Activated CD4-positive, alpha-beta T cell treated with anti-CD3 and anti-CD28 coated beads, Interleukin-10, Interleukin-2, amounts not matched to agents 100 ng/mL and 50 ng/mL, durations not matched to agents 16 hours and 8 hours (primary cell): ENCODE measurements at regions not wholly inside any gene's neighbourhood (a gene's known extent, or its start where the extent isn't known, plus 50 kb on each side); places are given as distances from the start of the nearest gene placed in this dataset.

Experiments
- DNase-seq: peaks from one replicate; pipeline ENCODE4 v3.0.0-alpha.2; 2020

DNA sequence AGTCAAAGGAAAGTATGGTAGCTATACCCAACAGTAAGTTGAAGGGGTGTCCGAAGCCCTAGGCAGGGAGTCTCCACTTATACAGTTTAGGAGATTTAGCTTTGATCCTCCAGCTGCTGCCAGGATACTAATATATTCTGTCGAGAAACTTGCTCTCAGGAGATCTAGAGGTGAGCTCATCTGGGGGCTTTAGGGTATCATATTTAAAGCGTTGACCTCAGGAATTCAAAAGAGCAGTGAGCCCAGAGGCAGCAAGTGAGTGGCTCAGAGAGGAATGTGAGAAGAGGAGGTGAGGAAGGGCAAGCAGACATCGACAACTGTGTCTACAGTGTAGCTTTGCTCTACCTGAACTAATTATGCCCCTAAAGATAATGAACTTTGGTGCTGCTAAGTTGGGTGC lies 245.1 kb upstream of the LRTM1 start:
- no peak for DNase-seq

DNA sequence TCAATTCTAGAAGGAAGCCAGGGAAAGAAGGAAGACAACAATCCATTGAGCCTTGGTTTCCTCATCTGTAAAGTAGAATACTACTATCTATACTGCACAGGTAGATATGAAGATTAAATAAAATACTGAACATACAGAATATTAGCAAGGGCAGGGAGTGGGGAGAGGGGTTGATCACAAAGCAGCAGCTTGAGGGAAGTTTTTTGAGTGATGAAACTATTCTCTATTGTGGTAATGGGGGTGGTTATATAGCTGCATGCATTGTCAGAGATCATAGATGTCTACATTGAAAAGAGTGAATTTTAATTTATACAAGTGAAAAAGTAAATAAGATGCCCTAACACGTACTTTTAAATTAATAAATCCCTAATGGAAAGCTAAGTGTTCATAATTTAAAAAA lies 242.6 kb upstream of the LRTM1 start:
- DNase-seq, result no peak

DNA sequence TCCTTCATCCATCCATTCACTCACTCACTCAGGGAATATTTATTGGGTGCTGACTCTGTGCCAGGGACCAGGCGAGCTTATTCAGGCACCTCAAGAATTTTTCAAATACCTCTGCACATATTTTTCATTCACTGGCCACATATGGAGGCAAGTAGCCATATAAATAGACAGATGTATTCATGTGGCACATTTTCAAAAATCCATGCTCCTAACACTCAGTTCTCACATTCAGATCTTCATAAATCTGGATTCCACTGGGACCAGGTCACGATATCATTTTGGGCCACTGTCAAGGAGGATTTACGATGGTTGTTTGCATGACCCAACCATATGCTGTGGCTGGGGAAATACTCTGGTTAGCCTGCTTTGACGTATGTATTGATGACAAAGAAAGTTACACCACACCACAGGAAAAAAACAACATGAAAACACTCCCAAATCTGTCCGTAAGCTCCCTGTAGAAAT lies 241.8 kb upstream of the LRTM1 start:
- no peak for DNase-seq

DNA sequence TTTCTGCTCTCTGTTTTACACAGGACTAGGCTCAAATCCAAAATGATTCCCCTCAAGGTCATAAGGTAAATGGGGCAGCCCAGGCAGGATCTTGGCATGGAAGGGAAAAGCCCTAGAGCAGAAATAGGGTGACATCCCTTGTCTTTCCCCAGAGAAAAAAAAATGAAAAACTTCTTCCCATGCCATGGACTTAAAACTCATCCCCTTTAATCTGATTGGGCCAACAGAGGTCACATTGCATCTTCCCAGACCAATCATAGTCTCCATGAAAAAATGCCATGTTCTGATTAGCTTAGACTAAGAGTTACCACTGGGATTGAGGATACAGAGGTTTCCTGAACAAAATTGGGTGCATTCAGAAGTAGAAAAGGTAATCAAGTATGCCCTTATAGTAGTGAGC lies 241.3 kb upstream of the LRTM1 start:
- DNase-seq, result no peak

DNA sequence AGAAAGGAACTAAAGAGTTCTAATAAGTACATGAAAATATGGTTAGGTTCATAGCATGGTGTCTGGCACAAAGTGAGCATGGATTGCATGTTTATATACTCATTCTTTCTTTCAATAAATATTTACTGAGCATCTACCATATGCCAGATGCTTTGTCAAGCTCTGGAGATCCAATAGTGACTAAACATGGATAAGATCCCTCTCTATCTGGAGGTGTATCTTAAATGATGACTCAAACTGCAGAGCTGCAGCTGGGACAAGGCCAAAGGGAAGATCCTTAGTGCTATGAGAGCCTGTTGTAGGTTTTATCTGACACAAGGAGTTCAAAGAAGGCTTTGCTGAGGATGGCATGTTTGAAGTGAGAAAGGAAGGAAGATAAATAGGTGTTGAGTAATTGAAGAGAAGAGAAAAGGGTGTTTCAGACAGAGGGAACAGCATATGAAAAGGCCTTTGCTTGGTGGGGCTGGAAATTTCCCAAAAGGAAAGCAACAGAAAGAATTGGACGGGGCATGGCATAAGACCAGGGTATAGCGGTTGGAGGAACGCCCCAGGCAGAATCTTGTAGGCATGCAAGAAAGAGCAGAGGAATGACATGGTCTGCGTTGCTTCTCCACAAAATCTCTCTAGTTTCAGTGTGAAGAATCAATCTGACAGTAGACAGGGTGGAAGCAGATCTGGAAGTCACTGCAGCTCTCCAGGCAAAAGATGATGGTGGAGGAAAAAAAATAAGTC lies 239.9 kb upstream of the LRTM1 start:
- DNase-seq, result no peak

DNA sequence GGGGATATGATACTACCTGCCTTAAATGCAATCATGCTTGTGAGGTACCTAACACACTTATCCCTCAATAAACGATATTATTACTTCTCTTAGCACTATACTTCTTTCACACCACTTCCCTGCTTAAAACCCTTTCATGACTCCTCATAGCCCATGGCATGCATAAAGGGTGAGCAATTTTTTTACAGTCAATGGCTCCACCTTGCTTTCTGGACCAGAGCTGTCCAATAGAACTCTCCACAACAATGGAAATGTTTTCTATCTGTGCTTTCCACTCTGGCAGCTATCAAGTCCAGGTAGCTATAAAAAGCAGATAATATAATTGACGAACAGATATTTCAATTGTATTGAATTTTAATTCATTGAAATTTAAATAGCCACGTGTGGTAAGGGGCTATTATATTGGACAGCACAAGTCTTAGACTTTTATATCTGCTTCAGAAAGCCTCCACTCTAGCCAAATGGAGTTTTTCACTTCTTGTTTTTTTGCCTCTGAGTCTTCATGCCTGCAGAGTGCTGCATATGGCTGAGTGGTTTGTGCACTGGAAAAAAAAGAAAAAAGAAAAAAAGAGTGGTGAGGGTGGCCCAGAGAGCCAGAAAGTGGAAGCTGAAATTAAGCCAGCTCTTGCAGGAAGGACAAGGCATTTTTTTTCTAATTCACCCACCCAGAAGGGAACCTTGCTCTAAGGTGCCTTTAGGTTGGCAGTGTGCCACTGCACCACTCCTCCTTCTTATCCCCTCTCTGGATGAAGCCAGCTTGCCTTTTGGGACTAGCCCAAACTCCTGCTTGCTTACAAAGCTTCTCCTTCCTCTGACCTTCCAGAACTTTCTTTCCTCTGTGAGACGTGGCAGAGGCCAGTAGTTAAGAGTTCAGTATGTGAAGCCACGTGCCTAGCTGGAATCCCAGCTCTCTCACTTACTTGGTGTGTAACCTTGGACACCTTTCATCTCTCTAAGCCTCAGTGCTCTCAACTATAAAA lies 239.0 kb upstream of the LRTM1 start:
- DNase-seq, result no peak

DNA sequence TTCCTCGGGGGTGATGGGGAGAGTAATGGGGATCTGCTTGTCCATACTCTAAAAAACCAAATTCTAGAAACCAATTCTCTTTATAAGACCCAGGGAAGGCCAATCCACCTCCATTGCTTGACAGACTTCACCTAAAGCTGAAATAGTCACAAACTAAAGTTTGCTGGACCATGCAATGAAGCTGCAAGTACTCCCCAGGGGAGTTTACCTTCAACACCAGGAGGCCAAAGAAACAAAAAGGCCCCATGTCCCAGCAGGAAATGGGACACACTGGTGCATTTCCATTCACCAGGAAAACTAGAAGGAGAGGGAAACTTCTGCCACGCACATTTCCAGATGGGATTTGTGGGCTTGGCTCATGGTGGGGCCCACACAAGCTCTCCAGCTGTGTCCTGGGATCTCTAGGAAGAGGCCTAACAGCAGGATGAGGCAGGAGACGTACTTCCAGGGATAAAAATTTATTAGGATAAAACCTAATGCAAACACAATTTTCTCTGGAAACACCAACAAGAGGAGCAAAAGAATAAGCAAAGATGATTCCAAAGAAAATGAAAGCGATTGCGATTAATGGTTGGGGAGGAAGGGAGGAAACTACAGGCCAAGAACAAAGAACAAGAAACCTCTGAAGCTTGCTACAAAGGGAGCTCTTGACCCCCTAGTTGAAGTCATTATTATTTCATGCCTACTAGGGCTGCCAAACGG lies 238.0 kb upstream of the LRTM1 start:
- no peak for DNase-seq

DNA sequence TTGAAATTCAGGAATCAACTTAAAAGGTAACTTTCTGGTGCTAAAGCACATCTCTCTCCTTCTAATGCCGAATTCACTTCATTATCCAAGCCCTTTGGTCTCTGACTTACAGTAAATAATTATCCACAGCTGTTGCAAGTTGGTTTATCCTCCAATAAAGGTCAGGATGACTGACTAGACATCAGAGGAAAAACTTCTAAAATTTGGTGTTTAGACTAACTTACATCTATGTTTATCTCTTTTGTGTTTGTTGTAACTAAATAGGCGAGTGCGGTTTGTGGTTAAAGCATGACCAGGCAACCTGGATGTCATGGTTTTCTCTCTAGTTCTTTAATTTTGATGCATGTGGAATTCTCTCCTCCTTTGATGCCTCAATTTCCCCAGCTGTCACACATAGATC lies 237.4 kb upstream of the LRTM1 start:
- no peak for DNase-seq

DNA sequence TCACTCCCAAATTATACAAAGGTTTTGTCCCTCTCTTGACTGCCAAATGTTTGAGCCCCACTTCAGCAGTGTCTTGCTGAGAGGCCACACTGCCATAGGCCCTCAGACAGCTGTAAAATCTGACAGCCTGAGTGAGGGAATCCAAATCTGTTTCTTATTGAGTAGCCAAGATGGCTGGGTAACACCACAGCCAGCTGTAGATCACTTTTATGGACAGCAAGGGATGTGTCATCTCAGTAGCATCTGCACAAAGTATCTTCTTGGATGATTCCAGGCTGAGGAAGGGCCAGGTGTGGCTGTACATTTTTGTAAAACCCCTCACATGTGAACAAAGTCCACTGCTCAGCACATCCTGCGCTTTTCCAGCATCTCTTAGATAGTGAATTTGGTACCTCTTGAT lies 237.0 kb upstream of the LRTM1 start:
- no peak for DNase-seq

DNA sequence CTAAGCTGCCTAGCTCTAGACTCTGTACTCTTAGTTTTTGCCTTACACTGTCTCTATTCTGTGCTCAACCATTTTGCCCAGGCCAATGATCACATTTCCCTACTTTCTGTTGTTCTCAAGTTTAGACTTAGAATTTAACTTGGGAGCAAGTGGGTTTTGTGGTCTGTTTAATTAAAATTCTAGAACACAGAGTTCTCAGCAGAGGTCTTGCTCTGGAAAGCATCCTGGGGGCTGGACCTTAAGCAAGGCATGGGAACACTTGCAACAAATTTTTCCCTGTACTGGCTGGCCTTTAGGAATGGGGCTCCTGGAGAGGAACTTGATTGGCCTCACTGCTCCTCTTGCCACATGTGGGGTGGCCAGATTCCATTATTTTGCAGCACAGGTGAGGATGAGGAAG lies 236.3 kb upstream of the LRTM1 start:
- DNase-seq, result no peak

DNA sequence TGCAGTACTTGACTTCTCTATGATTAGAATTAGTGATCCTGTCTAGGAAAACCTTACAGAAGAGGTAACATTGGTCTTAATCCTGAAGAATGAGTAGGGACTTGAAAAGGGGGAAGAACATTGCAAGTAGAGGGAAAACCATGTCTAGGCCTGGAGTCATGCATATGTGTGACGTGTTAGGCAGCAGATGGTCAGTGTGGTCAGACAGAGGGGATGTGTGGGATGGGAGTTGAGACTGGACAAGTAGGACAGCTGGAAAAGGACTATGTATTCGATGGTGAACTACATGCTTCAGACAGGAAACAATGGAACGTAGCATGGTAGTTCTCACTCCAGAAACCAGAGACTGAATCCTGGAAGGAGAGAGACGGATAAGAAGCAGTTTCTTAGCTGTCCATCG lies 235.6 kb upstream of the LRTM1 start:
- DNase-seq, result no peak

DNA sequence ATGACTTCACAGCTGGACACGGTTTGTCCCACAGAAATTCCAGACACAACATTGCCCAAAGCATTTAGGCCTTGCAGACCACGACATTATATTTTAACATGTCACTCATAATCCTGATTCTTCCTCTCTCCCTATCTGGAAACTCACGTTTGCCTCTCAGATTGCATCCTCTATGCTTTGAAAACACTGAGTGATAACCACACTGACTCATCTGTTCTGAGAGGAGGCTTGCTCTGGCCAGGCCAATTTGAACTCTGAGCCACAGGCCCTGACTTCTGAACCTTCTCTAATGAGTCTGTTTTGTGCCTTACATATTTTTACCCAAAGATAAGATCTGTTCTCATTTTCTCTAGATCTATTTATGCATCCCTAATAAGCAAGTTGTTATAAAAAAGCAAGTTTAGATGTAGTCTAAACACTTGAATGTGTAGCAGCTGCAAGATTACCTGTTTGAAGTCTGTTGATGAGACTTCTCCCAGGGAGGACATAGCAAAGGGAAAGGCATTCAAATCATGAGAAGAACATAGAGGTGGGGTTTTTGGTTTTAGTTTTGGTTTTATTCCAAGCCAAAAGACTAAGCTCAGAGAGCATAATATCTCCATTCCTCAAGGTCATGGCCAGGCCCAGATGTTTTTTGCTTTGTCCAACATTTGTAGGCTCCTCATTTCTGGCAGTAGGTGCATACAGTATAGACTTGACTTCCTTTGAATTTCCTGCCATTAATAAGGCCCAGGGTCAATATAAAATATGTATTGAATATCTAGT lies 234.4 kb upstream of the LRTM1 start:
- DNase-seq, result no peak

DNA sequence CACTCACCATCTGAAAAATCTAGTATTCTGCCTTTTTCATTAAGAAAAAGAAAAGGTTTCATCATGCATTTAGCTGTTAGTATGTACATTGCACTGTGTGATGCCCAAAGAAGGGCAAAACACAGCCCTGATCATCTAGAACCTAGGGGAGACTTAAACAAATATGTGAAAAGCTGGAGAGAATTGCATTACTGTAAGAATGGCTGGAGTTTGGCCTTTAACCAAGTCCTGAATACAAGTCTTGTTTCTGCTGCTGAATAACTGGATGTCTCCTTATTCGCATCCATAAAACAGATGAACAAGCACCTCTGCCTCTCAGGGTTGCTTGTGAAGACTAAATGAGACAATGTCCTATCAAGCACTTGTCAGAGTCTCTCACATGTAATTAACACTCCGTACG lies 233.4 kb upstream of the LRTM1 start:
- no peak for DNase-seq

DNA sequence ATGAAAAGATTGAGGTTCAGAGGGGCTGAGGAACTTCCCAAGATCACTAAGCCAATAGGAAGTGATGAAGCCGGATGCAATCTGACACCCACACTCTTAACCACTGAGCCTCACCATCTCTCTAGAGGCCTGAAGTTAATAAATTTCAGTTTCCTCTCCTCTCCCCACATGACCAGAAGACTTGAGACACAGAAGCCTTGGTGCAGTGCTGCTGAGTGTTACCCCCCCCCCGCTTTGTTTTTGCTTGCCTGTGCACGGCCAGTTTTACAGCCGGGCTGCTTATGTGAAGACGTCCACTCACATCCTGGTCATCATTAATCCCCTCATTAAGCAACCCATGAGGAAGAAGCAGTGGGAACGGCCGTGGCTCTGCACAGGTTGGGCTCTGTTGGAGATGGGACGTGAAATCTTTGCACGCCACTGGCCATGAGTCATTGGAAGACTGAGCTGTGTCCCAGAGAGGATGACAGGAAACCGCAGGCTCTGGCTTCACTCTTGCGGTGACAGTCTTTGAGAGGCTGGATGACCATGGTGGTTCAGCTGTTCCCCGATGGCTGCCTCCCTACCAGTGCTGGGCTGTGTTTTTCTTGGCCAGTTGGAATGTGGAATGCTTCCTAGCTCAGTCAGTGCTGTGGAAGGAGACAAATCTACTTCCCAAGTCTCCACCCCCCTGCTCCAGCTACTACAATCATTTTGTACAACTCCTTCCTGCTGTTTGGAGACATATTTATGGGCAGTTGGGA lies 232.6 kb upstream of the LRTM1 start:
- no peak for DNase-seq

DNA sequence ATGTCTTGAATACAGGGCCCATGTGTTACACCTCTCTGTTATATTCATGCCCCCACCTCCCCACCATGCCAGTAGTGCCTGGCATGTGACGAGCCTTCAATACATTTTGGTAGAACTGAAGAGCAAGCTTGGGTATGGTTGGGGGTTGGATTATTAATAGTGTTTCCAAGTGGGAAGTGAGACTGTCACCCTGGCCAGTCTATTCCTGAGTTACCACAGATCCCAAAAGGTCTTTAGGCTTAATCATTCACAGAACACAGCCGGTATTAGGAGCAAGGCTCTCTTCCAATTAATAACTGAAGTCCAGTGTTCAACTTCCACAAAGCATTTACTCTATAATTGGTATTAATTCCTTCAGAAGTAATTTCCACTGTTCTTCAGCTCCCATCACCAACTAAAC lies 231.9 kb upstream of the LRTM1 start:
- no peak for DNase-seq

DNA sequence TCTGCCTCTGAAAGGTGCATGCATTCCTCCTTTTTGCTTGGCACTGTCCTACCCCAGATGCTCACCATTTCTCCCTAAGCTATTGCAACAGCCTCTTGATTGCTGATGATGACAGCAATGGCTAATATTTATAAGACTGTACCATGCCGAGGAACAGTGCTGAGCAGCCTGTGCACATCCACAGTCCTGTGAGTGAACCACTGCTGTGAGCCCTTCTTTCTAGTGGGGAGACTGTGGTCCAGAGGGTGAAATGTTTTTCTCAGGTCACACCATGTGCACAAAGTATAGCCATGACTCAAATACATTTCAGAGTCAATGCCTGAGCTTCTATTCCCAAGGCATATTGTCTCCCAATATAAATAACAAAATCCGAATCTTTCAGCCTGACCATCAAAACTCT lies 231.2 kb upstream of the LRTM1 start:
- DNase-seq, result no peak

DNA sequence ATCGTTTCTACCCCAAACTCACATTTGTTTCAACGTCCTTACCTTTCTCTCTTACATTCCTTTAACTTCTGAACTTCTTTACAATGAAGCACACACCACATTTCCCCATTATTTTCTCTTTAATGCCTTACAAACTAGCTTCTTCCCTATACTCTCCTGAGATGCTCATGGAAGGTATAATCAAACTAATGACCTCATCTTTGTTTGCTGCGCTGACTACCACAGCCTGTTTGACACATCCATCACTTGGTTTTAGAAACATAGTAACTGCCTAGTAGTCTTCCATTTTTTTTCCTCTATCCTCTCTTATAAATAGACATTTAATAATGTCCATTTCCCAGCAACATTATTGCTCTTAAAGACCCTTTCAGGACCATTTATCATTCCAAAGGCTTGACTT lies 230.5 kb upstream of the LRTM1 start:
- DNase-seq, result no peak

DNA sequence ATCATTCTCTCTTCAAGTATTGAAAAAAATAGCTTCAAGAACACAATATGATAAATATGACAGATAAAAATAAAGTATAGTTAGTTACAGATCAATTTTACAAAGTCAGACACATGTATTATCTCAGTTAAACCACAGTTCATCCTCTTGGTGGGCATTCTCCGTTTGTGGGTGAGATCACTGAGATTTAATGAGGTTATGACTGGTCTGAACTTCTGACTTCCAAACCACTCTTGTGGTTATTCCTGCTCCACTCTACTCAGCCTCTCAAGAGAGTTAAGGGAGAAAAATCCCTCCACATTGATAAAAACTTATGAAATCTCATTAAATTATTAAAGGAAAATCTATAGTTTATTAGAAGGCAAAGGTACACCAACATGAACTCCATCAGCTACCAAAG lies 229.9 kb upstream of the LRTM1 start:
- DNase-seq, result no peak

DNA sequence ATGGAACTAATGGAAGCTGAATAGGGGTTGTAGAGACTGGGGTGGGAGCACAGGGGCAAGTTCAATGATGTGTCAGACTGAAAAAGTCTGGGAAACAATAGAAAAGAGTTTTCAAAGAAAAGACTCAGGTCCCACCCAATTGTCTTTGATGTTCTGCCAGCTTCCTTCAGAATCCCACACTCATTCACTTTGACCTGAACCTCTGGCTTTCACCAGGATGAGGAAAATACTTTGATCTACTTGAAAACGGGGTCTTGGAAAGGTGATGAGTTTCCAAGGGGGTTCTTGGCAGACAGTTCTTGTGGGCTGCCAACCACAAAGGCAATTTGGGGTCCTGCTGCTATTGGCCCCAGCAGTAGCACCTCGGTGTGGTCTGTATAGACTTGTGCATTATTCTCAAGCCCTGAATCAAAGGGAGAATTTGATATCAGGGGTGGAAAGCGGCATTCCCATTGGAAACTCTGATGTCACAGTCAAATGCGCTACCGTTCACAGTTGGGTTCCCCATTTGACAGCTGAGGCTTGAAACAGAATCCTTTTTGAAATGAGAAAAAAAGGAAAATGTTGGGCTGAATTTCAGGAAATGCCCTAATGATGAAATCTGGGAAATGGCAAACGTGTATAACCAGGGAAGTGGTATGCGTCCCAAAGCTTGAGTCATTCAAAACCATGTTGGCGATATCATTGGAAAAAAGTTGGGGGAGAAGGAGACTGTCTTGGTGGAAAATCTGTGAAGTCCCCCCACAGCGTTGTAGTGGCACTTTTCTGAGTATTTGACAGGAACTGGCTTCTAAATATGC lies 229.2 kb upstream of the LRTM1 start:
- no peak for DNase-seq

DNA sequence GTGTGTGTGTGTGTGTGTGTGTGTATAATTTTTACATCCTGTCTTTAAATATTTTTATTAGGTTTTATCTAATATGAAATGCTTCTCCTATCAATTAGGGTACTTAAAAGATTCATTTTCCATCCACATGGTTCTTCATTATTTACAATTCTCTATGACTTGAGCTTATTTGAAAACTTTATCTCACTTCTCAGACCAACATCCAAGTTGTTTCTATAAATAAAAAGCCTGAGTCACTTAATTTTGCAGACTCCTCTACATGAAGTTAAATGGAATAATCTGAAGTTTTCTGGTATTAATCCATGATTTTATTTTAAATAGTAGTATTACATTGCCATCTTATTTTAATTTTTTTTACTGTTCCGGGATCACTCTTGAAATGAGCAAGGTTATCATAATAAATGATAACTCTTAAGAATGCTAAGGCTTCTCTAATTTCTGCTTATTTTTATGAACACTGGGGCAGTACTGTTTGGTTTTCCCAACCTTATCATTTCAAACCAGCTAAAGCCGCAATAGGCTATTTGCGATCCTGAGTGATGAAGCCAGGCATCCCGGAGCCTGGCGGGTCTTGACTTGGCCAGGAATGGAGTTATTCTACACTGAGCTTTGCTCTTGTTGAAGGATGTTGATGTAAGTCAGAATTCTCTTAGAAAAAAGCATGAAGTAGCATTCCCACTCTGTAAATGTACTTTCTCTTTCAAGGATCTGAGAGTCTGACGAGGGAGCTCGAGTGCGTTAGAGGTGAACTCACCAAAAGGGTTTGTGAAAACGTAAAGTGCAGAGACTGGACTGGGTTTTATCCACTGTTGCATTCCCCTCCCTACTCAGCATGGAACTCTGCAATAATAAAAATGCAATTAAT lies 220.2 kb upstream of the LRTM1 start:
- no peak for DNase-seq
